GM13976 (cell line): ENCODE measurements at regions not wholly inside any gene's neighbourhood (a gene's known extent, or its start where the extent isn't known, plus 50 kb on each side); places are given as distances from the start of the nearest gene placed in this dataset.

Experiments used
- DNase-seq: peaks from one replicate; pipeline ENCODE4 v3.0.0; 2012; ENCODE audit warnings: low spot score
- in situ Hi-C: fragments of 300-500 bp; cut with MboI; formaldehyde crosslinking; loops from one replicate; pipeline ENCODE4 v1.12.0; 2022; ENCODE audit warnings: low sequenced_read_pairs, mixed read lengths, inconsistent platforms; ENCODE audit not compliant: unreplicated experiment
- TF ChIP-seq, protein P1 (sequence below): IDR thresholded peaks from 2 replicates; pipeline ENCODE4 v1.5.1; 2012; ENCODE audit warnings: borderline replicate concordance, mild to moderate bottlenecking; ENCODE audit not compliant: insufficient read depth; ENCODE audit errors: extremely low read depth, missing control alignments, control extremely low read depth

DNA sequence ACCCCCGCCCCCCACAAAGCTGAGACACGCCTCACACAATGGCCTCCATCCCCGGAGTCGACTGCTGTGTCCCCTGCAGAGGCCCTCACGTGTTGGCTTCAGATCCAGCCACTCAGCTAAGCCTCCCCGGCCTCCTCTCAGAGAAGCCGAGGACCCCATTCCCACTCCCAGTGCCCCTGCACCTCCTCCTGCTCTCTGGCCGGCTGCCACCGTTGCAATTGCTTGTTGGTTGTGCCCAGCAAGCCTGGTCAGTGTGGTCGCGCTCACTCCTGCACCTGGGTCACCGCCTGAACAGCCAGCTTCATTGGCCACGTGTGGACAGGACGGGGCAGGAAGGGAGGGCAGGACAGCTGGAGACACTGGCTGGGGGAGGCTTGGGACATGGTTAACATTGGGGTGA is 191.5 kb upstream of the SALL3 start:
- TF ChIP-seq, protein P1, sequence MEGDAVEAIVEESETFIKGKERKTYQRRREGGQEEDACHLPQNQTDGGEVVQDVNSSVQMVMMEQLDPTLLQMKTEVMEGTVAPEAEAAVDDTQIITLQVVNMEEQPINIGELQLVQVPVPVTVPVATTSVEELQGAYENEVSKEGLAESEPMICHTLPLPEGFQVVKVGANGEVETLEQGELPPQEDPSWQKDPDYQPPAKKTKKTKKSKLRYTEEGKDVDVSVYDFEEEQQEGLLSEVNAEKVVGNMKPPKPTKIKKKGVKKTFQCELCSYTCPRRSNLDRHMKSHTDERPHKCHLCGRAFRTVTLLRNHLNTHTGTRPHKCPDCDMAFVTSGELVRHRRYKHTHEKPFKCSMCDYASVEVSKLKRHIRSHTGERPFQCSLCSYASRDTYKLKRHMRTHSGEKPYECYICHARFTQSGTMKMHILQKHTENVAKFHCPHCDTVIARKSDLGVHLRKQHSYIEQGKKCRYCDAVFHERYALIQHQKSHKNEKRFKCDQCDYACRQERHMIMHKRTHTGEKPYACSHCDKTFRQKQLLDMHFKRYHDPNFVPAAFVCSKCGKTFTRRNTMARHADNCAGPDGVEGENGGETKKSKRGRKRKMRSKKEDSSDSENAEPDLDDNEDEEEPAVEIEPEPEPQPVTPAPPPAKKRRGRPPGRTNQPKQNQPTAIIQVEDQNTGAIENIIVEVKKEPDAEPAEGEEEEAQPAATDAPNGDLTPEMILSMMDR: no peak
- DNase-seq: no peak
- in situ Hi-C loops: no loop called here

DNA sequence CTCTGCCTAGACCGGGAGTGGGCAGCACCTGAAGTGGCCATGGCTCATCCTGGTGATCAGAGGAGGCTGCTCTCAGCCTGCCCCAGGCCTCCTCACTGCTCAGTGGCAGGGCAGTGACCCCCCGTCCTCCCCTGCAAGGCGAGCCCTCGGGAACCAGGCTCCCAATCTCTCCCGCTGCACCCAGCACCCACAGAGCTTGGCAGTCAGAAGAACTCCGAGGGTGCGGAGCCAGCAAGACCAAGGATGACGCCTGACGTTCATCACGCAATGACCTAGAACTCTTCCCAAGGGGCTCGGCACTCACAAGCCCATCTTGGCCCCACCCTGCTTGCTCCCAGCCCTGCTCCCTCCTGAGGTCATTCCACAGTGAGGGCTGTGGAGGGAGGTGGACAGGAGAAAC is 189.8 kb upstream of the SALL3 start:
- TF ChIP-seq, protein P1: no peak
- DNase-seq: no peak
- in situ Hi-C loops: no loop called here

DNA sequence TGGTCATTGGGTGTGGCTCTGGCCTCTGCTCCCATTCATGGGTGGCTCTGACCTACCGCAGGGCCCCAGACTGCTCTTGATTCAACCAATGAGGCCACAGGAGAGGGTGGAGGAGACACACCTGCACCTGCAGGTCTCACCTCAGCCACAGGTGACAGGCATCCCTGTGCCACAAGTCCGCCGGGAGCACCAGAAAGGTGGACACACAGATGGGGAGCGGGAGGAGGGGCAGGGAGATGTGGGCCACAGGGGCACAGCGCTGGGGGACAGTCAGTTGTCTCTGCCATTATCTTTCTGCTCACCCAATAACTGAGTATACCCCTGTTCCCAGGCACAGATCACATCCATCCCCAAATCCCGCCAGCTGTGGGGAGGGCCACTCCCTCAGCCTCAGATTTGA is 189.1 kb upstream of the SALL3 start:
- no peak for DNase-seq
- in situ Hi-C loops: no loop called here
- TF ChIP-seq, protein P1: no peak

DNA sequence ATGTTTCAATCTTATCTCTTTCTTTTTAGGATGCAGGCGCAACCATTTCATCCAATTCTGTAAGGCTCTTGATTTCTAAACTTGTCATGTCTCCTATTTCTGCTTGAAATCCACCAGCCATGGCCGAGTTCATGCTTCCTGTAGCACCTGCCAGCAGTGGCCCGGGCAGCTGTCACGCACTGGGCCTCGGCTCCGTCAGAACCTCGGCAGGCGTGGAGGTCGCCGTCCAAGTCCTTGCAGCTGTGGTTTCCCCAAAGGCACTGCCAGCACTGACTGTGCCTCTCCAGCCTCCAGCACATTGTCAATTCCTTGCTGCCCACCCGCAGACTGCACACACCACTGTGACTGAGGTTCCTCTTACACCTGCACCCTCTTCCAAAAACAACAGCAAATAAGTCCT is 188.7 kb upstream of the SALL3 start:
- TF ChIP-seq, protein P1: no peak
- in situ Hi-C loops: no loop called here
- no peak for DNase-seq

DNA sequence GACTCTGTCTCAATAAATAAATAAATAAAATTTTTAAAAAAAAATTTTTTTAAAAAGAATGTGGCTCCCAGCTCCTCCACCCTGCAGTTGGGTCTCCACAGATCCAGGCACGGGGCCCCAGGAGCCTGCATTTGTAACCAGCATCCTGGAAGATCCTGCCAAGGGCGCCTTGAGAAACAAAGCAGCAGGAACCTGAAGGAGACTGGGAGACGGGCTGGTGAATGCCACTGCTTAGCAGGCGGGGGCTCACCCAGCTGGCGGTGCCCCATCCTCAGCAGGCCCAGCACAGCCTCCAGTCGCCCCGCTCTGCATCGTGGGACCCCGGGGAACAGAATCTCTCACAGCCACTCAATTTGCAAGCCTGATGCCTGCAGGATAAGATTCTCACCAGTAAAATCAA is 187.5 kb upstream of the SALL3 start:
- in situ Hi-C loops: no loop called here
- TF ChIP-seq, protein P1: no peak
- DNase-seq: no peak

DNA sequence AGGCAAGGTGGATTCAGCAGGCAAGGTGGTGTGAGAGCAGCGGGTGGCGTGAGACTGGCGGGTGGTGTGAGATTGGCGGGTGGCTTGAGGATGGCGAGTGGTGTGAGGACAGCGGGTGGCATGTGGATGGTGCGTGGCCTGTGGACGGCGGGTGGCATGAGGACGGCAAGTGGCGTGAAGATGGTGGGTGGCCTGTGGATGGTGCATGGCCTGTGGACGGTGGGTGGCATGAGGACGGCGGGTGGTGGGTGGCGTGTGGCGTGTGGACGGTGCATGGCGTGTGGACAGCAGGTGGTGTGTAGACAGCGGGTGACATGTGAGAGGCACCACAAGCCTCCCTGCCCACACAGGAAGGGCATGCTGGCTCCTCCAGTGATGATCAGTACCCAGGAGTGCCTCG is 186.9 kb upstream of the SALL3 start:
- TF ChIP-seq, protein P1: no peak
- in situ Hi-C loops: no loop called here
- no peak for DNase-seq
